Neural progenitor cell (in vitro differentiated cells): ENCODE measurements at regions not wholly inside any gene's neighbourhood (a gene's known extent, or its start where the extent isn't known, plus 50 kb on each side); places are given as distances from the start of the nearest gene placed in this dataset.
A peak's percentile ranks its signal among the peaks of the same experiment; 100 is the strongest.

Experiments
- DNase-seq: peaks from one replicate; pipeline ENCODE4 v3.0.0-alpha.2; 2016; ENCODE audit warnings: low spot score
- H2AFZ ChIP-seq: fragments of 200-600 bp; sonication (generic); replicated peaks from 2 replicates; pipeline ENCODE4 v1.6.1; 2016; ENCODE audit warnings: antibody characterized with exemption
- H3F3A ChIP-seq: fragments of 200-600 bp; sonication (generic); 2 replicates; pipeline ENCODE4 v1.6.1; 2016; ENCODE audit warnings: antibody characterized with exemption, low read depth
- H3K27ac ChIP-seq: fragments of 200-600 bp; sonication (generic); 2 replicates; pipeline ENCODE4 v1.5.1; 2016; ENCODE audit warnings: mild to moderate bottlenecking
- H3K27me3 ChIP-seq: fragments of 200-600 bp; sonication (generic); 2 replicates; pipeline ENCODE4 v1.6.1; 2016; ENCODE audit warnings: mild to moderate bottlenecking, moderate library complexity
- H3K36me3 ChIP-seq: fragments of 200-600 bp; sonication (generic); 2 replicates; pipeline ENCODE4 v1.5.1; 2016
- H3K4me1 ChIP-seq: fragments of 200-600 bp; sonication (generic); 2 replicates; pipeline ENCODE4 v1.6.1; 2016; ENCODE audit warnings: mixed run types
- H3K4me2 ChIP-seq: fragments of 200-600 bp; sonication (generic); 2 replicates; pipeline ENCODE4 v1.6.1; 2016
- H3K4me3 ChIP-seq: fragments of 200-600 bp; sonication (generic); 2 replicates; pipeline ENCODE4 v1.5.1; 2016
- H3K79me2 ChIP-seq: fragments of 200-600 bp; sonication (generic); 2 replicates; pipeline ENCODE4 v1.6.1; 2016; ENCODE audit warnings: low read depth
- H3K9ac ChIP-seq: fragments of 200-600 bp; sonication (generic); 2 replicates; pipeline ENCODE4 v1.6.1; 2016
- H3K9me3 ChIP-seq: fragments of 200-600 bp; sonication (generic); 2 replicates; pipeline ENCODE4 v1.5.1; 2016; ENCODE audit warnings: low read depth
- H4K20me1 ChIP-seq: fragments of 200-600 bp; sonication (generic); 2 replicates; pipeline ENCODE4 v1.6.1; 2016; ENCODE audit warnings: low read depth
- H3K27ac Mint-ChIP-seq: 3 replicates; pipeline ENCODE4 v1.8.0; 2021; ENCODE audit warnings: mixed read lengths
- H3K27me3 Mint-ChIP-seq: 2 replicates; pipeline ENCODE4 v1.8.0; 2022; ENCODE audit warnings: low read depth, mild to moderate bottlenecking, inconsistent platforms, moderate library complexity, mixed read lengths; ENCODE audit not compliant: insufficient read depth
- H3K36me3 Mint-ChIP-seq: 3 replicates; pipeline ENCODE4 v1.8.0; 2021; ENCODE audit warnings: mixed read lengths
- H3K4me1 Mint-ChIP-seq: 3 replicates; pipeline ENCODE4 v1.8.0; 2021; ENCODE audit warnings: mixed read lengths
- H3K4me3 Mint-ChIP-seq: 3 replicates; pipeline ENCODE4 v1.8.0; 2021; ENCODE audit warnings: mild to moderate bottlenecking, moderate library complexity, mixed read lengths
- H3K9me3 Mint-ChIP-seq: 3 replicates; pipeline ENCODE4 v1.8.0; 2020; ENCODE audit warnings: mixed read lengths
- EZH2 ChIP-seq: fragments of 200-600 bp; sonication (generic); IDR thresholded peaks from 2 replicates; pipeline ENCODE4 v1.6.1; 2017; ENCODE audit warnings: antibody characterized with exemption, mild to moderate bottlenecking, moderate library complexity
- EZH2phosphoT487 ChIP-seq: fragments of 200-600 bp; sonication (generic); IDR thresholded peaks from 2 replicates; pipeline ENCODE4 v1.6.1; 2017; ENCODE audit warnings: antibody characterized with exemption
- TF ChIP-seq, protein P1 (sequence below): fragments of 200-600 bp; sonication (generic); IDR thresholded peaks from 2 replicates; pipeline ENCODE4 v1.5.1; 2017; ENCODE audit warnings: antibody characterized with exemption, mild to moderate bottlenecking

GRCh38 chr4:64721106-64721505 lies 311.9 kb upstream of the TECRL start:
- Histone ChIP-seq H2AFZ (no peak overlapping the region), H4K20me1 (no peaks in the 10 kb centered on the region), H3K4me1 (no peaks in the 10 kb centered on the region), H3K27ac (no peak overlapping the region), H3F3A (no peaks in the 10 kb centered on the region), H3K27me3 (no peaks in the 10 kb centered on the region), H3K4me2 (no peak overlapping the region), H3K9me3 (no peaks in the 10 kb centered on the region), H3K36me3 (no peaks in the 10 kb centered on the region), H3K9ac (no peak overlapping the region), H3K79me2 (no peaks in the 10 kb centered on the region), H3K4me3 (no peak overlapping the region)
- Mint-ChIP-seq H3K27me3 (peaks cover 2% of the 10 kb centered on the region), H3K4me1 (peaks cover 8% of the 10 kb centered on the region), H3K27ac (no peak overlapping the region), H3K9me3 (peaks cover 2% of the 10 kb centered on the region), H3K4me3 (no peak overlapping the region), H3K36me3 (no peaks in the 10 kb centered on the region)
- no peak for DNase-seq
- TF ChIP-seq EZH2phosphoT487 (no peak), EZH2 (no peak)
- TF ChIP-seq, protein P1, sequence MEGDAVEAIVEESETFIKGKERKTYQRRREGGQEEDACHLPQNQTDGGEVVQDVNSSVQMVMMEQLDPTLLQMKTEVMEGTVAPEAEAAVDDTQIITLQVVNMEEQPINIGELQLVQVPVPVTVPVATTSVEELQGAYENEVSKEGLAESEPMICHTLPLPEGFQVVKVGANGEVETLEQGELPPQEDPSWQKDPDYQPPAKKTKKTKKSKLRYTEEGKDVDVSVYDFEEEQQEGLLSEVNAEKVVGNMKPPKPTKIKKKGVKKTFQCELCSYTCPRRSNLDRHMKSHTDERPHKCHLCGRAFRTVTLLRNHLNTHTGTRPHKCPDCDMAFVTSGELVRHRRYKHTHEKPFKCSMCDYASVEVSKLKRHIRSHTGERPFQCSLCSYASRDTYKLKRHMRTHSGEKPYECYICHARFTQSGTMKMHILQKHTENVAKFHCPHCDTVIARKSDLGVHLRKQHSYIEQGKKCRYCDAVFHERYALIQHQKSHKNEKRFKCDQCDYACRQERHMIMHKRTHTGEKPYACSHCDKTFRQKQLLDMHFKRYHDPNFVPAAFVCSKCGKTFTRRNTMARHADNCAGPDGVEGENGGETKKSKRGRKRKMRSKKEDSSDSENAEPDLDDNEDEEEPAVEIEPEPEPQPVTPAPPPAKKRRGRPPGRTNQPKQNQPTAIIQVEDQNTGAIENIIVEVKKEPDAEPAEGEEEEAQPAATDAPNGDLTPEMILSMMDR: no peak

DNA sequence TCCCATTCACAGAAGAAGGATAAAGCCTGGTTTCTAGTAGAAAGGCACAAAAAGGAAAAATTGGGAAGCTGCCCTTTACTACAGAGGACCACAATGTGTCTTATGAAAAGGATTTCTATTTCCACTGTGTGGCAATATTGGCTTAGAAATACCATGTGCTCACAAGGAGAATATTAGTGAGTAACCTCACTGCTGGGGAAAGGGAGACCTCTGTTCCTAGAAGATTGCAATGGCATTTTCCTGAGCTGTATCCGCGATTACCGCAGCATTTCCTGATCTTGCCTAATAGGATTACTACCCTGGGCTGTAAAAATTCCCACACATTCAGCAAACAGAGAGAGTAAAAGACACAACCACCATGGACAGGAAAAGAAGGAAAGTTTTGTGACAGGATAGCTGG lies 308.8 kb upstream of the TECRL start:
- Histone ChIP-seq H3K79me2 (no peaks in the 10 kb centered on the region), H3K4me1 (no peaks in the 10 kb centered on the region), H3K4me3 (no peak overlapping the region), H3K36me3 (no peaks in the 10 kb centered on the region), H3K27ac (no peak overlapping the region), H3K27me3 (no peaks in the 10 kb centered on the region), H4K20me1 (no peaks in the 10 kb centered on the region), H3K9ac (no peak overlapping the region), H2AFZ (no peak overlapping the region), H3K4me2 (no peak overlapping the region), H3K9me3 (no peaks in the 10 kb centered on the region), H3F3A (no peaks in the 10 kb centered on the region)
- Mint-ChIP-seq H3K27ac (peak overlapping the region; percentile 2), H3K9me3 (no peaks in the 10 kb centered on the region), H3K36me3 (no peaks in the 10 kb centered on the region), H3K4me3 (no peak overlapping the region), H3K4me1 (peaks cover 8% of the 10 kb centered on the region), H3K27me3 (peaks cover 2% of the 10 kb centered on the region)
- peak; percentile 14 for DNase-seq
- TF ChIP-seq EZH2: no peak
- no peak for TF ChIP-seq EZH2phosphoT487
- TF ChIP-seq, protein P1: no peak

- Mint-ChIP-seq H3K36me3 (no peaks in the 10 kb centered on the region), H3K27me3 (peaks cover 2% of the 10 kb centered on the region), H3K4me3 (no peak overlapping the region), H3K4me1 (peaks cover 8% of the 10 kb centered on the region), H3K27ac (no peak overlapping the region), H3K9me3 (no peaks in the 10 kb centered on the region)
- H3K4me1 ChIP-seq: no peaks in the 10 kb centered on the region
- no peaks in the 10 kb centered on the region for H4K20me1 ChIP-seq
- no peaks in the 10 kb centered on the region for H3K36me3 ChIP-seq
- H3K4me3 ChIP-seq: no peak overlapping the region
- TF ChIP-seq, protein P1: peak; percentile 9
- no peak for TF ChIP-seq EZH2
- H3K27me3 ChIP-seq: no peaks in the 10 kb centered on the region
- H3K9me3 ChIP-seq: no peaks in the 10 kb centered on the region
- H2AFZ ChIP-seq: no peak overlapping the region
- H3K9ac ChIP-seq: no peak overlapping the region
- no peak for DNase-seq
- no peaks in the 10 kb centered on the region for H3F3A ChIP-seq
- no peaks in the 10 kb centered on the region for H3K79me2 ChIP-seq
- H3K27ac ChIP-seq: no peak overlapping the region
- no peak overlapping the region for H3K4me2 ChIP-seq
Measured at GRCh38 chr4:64715741-64716140, 306.5 kb upstream of the TECRL start.
